Thyroid gland (tissue), 4 donors: ENCODE measurements at regions not wholly inside any gene's neighbourhood (a gene's known extent, or its start where the extent isn't known, plus 50 kb on each side); places are given as distances from the start of the nearest gene placed in this dataset.

Experiments
- CTCF ChIP-seq, 6 experiments: fragments of 200-600 bp in 3 of 6; fragments of 450-650 bp in 3 of 6; sonication (generic) in 3 of 6; IDR thresholded peaks; one replicate each; pipeline ENCODE4 v1.5.1; 2016 to 2019; ENCODE audit warnings: antibody characterized with exemption in 6 of 6, mild to moderate bottlenecking in 2 of 6, inconsistent platforms in 1 of 6, moderate library complexity in 1 of 6
- POLR2A ChIP-seq, 2 donors: fragments of 450-650 bp; IDR thresholded peaks; one replicate each; pipeline ENCODE4 v1.6.1; 2017; ENCODE audit warnings: antibody characterized with exemption in 2 of 2, mild to moderate bottlenecking in 2 of 2, moderate library complexity in 1 of 2

GRCh38 chr18:68098655-68099054 lies 582.1 kb upstream of the DSEL start:
- TF ChIP-seq POLR2A (IDR thresholded peaks at IDR 0.05) (no peak), CTCF (IDR thresholded peaks at IDR 0.05) (no peak)
